GM18511 (cell line): ENCODE measurements at regions not wholly inside any gene's neighbourhood (a gene's known extent, or its start where the extent isn't known, plus 50 kb on each side); places are given as distances from the start of the nearest gene placed in this dataset.

Source experiments
- ATAC-seq: cut with Tn5 transposase; IDR thresholded peaks from one replicate; pipeline ENCODE4 v1.9.1; 2021; ENCODE audit warnings: mild to moderate bottlenecking, moderate library complexity; ENCODE audit not compliant: unreplicated experiment

GRCh38 chr4:96164814-96165351 is 325.0 kb downstream of the PDHA2 start:
- no peak for ATAC-seq

DNA sequence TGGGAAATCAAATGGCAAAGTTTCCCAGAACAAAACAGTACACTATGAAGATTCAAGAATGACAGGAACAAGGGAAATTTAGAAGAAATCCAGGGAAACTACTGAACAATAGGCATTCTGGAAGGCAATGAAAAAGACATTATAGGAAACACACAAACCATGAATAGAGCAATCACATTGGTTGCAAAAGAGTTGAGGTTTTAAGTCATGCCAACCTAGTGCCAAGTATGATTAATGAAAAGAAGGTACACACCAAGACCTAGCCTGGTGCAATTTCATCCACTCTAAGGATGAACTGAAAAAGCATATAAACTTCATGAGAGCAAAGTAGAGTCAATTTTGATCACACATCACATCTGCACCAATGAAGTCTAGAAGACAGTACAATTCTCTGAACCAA is 326.9 kb downstream of the PDHA2 start:
- ATAC-seq, result no peak

GRCh38 chr4:96170198-96170597 is 330.3 kb downstream of the PDHA2 start:
- ATAC-seq, result no peak

DNA sequence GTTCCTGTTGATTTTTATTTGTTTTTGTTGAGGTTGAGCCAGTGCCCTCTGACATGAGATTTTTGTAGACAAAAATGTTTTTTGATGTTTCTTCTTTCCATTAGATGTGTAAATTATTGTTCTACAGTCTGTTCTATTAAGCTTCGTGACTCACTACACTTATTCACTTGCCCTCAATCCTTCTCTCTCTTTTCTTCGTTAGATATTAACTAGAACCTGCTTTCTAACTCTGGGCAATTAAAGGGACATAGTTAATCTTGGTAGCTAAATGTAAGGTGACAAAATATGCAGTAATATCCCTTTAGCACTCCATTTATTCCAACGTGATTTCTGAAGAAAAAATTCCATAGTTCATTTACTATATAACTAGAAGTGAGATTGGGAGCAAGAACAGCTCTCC is 333.9 kb downstream of the PDHA2 start:
- no peak for ATAC-seq

- ATAC-seq, result no peak
These were observed 336.0 kb downstream of the PDHA2 start for GRCh38 chr4:96175871-96176270.

- no peak for ATAC-seq
These were observed 343.7 kb downstream of the PDHA2 start for GRCh38 chr4:96183611-96184010.

DNA sequence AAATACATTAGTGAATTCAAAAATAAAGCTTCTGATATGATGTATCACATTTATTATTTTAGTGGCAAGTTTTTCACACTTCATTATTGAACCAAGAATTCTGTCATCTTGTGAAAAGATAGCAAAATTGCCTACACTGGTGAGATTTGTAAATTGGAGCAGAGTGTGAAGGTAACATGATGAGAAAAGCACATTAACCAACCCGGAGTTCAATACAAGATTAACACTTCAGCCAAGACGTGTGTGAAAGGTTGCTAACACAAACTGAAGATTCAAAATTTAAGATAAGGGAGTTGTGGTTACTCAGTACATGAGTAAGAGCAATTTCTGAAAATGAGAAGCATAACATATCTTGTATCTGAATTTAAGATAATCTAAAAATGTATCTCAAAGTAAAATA is 346.7 kb downstream of the PDHA2 start:
- no peak for ATAC-seq

DNA sequence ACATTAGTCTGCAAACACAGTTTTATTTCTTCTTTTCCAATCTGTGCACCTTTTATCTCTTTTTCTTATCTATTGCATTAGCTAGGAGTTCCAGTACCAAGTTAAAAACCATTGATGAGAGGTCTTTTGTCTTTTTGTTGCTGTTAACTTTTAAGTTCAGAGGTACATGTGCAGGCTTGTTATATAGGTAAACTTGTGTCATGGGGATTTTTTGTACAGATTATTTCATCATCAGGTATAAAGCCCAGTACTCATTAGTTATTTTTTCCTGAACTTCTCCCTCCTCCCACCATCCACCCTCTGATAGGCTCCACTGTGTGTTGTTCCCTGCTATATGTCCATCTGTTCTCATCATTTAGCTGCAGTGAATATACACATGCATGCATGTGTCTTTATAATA is 349.9 kb downstream of the PDHA2 start:
- ATAC-seq, result no peak

DNA sequence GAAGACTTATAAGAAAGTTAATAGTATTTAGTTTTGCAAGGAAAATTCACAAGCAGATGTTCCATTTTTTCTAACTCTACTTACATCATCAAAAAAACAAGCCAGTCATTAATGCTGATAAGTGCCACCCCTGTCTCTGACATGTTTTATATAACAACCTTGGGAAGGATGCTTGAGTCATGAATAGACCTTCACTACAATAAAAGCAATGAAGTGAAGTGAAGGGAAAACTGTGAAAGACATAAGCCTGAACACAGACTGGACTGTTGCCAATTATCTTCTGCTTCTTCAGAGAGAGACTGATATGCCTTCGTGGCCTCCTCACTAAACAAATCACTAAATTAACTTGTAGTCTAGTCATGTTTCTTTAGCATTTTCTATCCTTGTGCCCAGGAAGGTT is 353.2 kb downstream of the PDHA2 start:
- ATAC-seq, result no peak

DNA sequence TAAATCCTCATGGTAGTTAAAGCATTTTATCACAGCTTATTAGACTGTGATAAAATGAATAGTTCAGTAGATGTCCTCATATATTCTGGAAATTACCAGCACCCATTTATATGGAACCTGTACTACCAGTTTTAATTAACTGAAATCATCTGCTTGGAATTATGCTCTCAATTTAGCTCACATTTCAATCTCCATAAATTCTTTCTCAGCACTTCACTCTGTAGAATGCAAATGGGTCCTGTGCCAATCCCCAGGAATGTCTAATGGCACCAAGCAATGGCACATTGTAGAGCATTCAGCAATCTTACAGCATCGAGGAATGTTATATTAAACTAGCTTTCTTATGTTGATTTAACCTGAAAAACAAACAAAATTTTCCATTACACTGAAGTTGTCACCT is 355.1 kb downstream of the PDHA2 start:
- ATAC-seq, result no peak

GRCh38 chr4:96205143-96205936 is 365.4 kb downstream of the PDHA2 start:
- no peak for ATAC-seq

GRCh38 chr4:96227515-96227914 is 387.6 kb downstream of the PDHA2 start:
- no peak for ATAC-seq

GRCh38 chr4:96228463-96228862 is 388.6 kb downstream of the PDHA2 start:
- ATAC-seq, result no peak

GRCh38 chr4:96240041-96240440 is 400.1 kb downstream of the PDHA2 start:
- ATAC-seq, result no peak

DNA sequence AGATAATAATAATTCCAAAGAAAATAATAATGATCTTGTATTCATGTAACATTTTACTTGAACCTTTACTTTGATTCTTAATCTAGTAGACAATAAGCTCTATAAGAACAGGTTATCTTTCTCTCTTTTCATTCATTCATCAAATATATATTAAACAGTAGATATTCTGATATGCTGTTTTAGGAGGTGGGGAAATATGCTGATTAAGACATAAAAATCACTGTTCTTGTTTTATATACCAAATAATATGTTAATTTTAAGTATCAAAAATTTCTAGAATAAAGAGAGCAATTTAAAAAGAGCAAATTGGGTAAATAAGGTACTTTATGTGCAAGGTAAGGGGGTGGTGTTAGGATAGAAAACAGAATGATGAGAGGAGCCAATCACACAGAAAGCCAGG is 401.9 kb downstream of the PDHA2 start:
- no peak for ATAC-seq

- no peak for ATAC-seq
These were observed 407.2 kb downstream of the PDHA2 start for GRCh38 chr4:96247096-96247495.

DNA sequence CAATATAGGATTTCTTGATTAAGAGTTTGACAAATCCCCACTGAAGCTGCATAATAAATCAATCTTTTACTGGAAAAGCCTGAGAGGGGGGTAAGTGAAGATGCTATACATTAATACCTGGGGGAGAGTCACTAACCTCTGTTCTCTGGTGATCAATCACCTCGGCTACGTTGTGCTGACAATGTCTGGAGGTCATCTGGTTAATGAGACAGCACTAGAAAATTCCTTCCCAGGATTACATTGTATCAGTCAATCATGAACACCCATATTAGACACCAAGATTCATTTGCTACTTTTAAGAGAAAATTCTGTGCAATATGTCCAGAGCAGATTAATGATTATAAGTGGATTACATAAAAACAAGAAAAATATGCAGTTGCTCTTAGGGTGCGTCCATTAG is 408.3 kb downstream of the PDHA2 start:
- no peak for ATAC-seq

DNA sequence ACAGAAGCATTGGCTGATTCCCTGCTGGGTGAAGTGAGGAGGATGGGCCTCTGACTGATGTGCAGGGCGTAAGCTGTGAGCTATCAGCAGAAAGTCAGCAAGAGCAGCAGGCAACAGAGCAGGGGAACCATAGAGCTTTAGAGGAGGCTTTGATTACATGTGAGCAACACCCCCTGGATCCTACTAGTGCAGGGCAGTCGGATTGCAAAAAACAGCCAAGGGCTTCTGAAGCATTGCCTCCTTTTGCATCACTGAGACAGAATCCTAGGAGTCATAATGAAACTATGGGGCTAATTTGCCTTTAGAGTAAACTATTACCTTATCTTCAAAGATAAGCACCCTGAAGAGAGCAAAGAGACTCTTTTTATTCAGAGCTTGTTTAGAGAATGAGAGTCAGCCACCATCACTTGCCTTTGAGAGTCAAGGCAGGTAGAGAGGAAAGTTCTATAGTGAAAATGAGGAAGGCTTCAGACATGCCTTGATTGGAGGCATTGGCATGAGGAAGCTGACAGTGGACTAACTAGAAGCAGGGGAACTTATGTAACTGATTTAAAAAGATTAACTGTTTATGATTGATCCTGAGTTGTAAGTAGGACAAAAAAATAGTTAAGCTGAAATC is 420.3 kb downstream of the PDHA2 start:
- no peak for ATAC-seq

- ATAC-seq, result no peak
These were observed 422.2 kb downstream of the PDHA2 start for GRCh38 chr4:96262057-96262456.

- no peak for ATAC-seq
These were observed 423.4 kb downstream of the PDHA2 start for GRCh38 chr4:96263291-96263690.

DNA sequence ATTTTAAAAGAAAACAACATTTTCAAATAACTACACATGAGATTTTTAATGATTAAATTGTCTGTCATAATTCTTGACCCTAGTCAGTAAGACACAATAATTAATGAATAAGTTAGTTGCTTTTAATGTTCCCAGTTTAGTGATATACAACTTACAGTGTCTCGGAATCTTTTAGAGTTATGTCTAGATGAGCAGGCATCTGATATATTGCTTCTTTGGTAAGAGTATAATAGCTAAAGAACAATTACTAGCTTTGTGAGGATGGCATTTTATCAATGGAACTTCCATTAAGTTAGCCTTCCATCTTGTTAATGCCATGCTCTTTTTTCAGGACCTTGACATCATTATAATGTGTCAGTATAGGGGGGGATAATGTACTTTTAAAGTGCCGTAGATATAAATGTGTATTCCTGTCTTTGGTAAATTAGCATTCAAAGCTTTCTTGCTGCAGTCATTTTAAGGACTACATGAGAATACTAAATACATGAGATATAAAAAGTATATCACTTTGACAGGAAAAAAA is 425.1 kb downstream of the PDHA2 start:
- ATAC-seq, result no peak

- ATAC-seq, result no peak
These were observed 453.9 kb downstream of the PDHA2 start for GRCh38 chr4:96293806-96294205.
